Nephron (organoid): ENCODE measurements at regions not wholly inside any gene's neighbourhood (a gene's known extent, or its start where the extent isn't known, plus 50 kb on each side); places are given as distances from the start of the nearest gene placed in this dataset.

Source experiments
- H3K27ac Mint-ChIP-seq, 3 experiments: 2 replicates each; pipeline ENCODE4 v1.8.0; 2020; ENCODE audit warnings: mixed read lengths in 3 of 3, mild to moderate bottlenecking in 2 of 3, moderate library complexity in 1 of 3
- H3K27me3 Mint-ChIP-seq: 2 replicates; pipeline ENCODE4 v1.8.0; 2021; ENCODE audit warnings: low read depth, mild to moderate bottlenecking, moderate library complexity, mixed read lengths
- H3K36me3 Mint-ChIP-seq: 2 replicates; pipeline ENCODE4 v1.8.0; 2020; ENCODE audit warnings: low read depth, mixed read lengths
- H3K4me1 Mint-ChIP-seq: 2 replicates; pipeline ENCODE4 v1.8.0; 2020; ENCODE audit warnings: mixed read lengths
- H3K4me3 Mint-ChIP-seq, 3 experiments: 2 replicates each; pipeline ENCODE4 v1.8.0; 2020; ENCODE audit warnings: mild to moderate bottlenecking in 3 of 3, mixed read lengths in 3 of 3, moderate library complexity in 2 of 3
- H3K9me3 Mint-ChIP-seq: 2 replicates; pipeline ENCODE4 v1.8.0; 2020; ENCODE audit warnings: mixed read lengths
- CTCF ChIP-seq, 3 experiments: fragments of 200-600 bp; sonication (generic); IDR thresholded peaks; one replicate each; pipeline ENCODE4 v1.5.0; 2021; ENCODE audit warnings: antibody characterized with exemption in 3 of 3; ENCODE audit not compliant: unreplicated experiment in 3 of 3

GRCh38 chr1:188128761-188129160, 1300.0 kb downstream of the PLA2G4A start:
- H3K9me3 Mint-ChIP-seq: no peaks in the 10 kb centered on the region
- H3K4me3 Mint-ChIP-seq: no peak overlapping the region
- H3K27ac Mint-ChIP-seq: no peak overlapping the region
- no peak for TF ChIP-seq CTCF (IDR thresholded peaks at IDR 0.05; ENCODE audit: unreplicated experiment in 3 of 3)
- no peaks in the 10 kb centered on the region for H3K36me3 Mint-ChIP-seq
- no peaks in the 10 kb centered on the region for H3K4me1 Mint-ChIP-seq
- no peaks in the 10 kb centered on the region for H3K27me3 Mint-ChIP-seq

- TF ChIP-seq CTCF (IDR thresholded peaks at IDR 0.05; ENCODE audit: unreplicated experiment in 3 of 3): no peak
- no peak overlapping the region for H3K27ac Mint-ChIP-seq
These were observed 1301.4 kb downstream of the PLA2G4A start for GRCh38 chr1:188129856-188130838.

GRCh38 chr1:188137221-188137620, 1308.5 kb downstream of the PLA2G4A start:
- Mint-ChIP-seq H3K36me3 (no peaks in the 10 kb centered on the region), H3K27me3 (no peaks in the 10 kb centered on the region), H3K9me3 (no peaks in the 10 kb centered on the region), H3K4me1 (no peaks in the 10 kb centered on the region), H3K27ac (no peak overlapping the region), H3K4me3 (no peak overlapping the region)
- TF ChIP-seq CTCF (IDR thresholded peaks at IDR 0.05; ENCODE audit: unreplicated experiment in 3 of 3): no peak

More at GRCh38 chr1:188129856-188130838, 1301.4 kb downstream of the PLA2G4A start:
- Mint-ChIP-seq H3K4me3 (no peak overlapping the region), H3K36me3 (no peaks in the 10 kb centered on the region), H3K4me1 (no peaks in the 10 kb centered on the region), H3K9me3 (no peaks in the 10 kb centered on the region), H3K27me3 (no peaks in the 10 kb centered on the region)

GRCh38 chr1:188140958-188141357, 1312.2 kb downstream of the PLA2G4A start:
- Mint-ChIP-seq H3K27ac (no peak overlapping the region), H3K36me3 (no peaks in the 10 kb centered on the region), H3K4me1 (no peaks in the 10 kb centered on the region), H3K27me3 (no peaks in the 10 kb centered on the region), H3K9me3 (no peaks in the 10 kb centered on the region), H3K4me3 (no peak overlapping the region)
- no peak for TF ChIP-seq CTCF (IDR thresholded peaks at IDR 0.05; ENCODE audit: unreplicated experiment in 3 of 3)

GRCh38 chr1:188154196-188154595, 1325.4 kb downstream of the PLA2G4A start:
- no peaks in the 10 kb centered on the region for H3K36me3 Mint-ChIP-seq
- H3K4me1 Mint-ChIP-seq: no peaks in the 10 kb centered on the region
- no peaks in the 10 kb centered on the region for H3K9me3 Mint-ChIP-seq
- H3K27ac Mint-ChIP-seq: no peak overlapping the region
- no peak for TF ChIP-seq CTCF (IDR thresholded peaks at IDR 0.05; ENCODE audit: unreplicated experiment in 3 of 3)
- H3K4me3 Mint-ChIP-seq: no peak overlapping the region
- no peaks in the 10 kb centered on the region for H3K27me3 Mint-ChIP-seq

- TF ChIP-seq CTCF (IDR thresholded peaks at IDR 0.05; ENCODE audit: unreplicated experiment in 3 of 3): no peak
- Mint-ChIP-seq H3K9me3 (no peaks in the 10 kb centered on the region), H3K4me1 (no peaks in the 10 kb centered on the region), H3K27ac (no peak overlapping the region), H3K36me3 (no peaks in the 10 kb centered on the region), H3K4me3 (no peak overlapping the region), H3K27me3 (no peaks in the 10 kb centered on the region)
These were observed 1326.0 kb downstream of the PLA2G4A start for GRCh38 chr1:188154761-188155160.
